Natural killer cell (primary cell): ENCODE measurements at regions not wholly inside any gene's neighbourhood (a gene's known extent, or its start where the extent isn't known, plus 50 kb on each side); places are given as distances from the start of the nearest gene placed in this dataset.

Experiments used
- ATAC-seq, 3 donors: fragments of 150-1000 bp in 2 of 3; fragments of 200-7000 bp in 1 of 3; cut with Tn5 transposase; 1 replicate in 1 of 3; 2 replicates in 2 of 3; pipeline ENCODE4 v1.10.0; 2021; ENCODE audit warnings: mild to moderate bottlenecking in 2 of 3, moderate library complexity in 2 of 3
- DNase-seq, 2 donors: peaks; one replicate each; pipeline versions ENCODE4 v3.0.0 to v3.0.0-alpha.2; 2013 to 2021; ENCODE audit warnings: mixed read lengths in 1 of 2
- H3K27ac ChIP-seq: one replicate; pipeline ENCODE4 v1.5.1; 2013; ENCODE audit warnings: mild to moderate bottlenecking, low read length
- H3K27me3 ChIP-seq: one replicate; pipeline ENCODE4 v1.6.1; 2013; ENCODE audit warnings: low read length; ENCODE audit not compliant: control insufficient read depth, insufficient read depth
- H3K36me3 ChIP-seq: one replicate; pipeline ENCODE4 v1.6.1; 2013; ENCODE audit warnings: low read length; ENCODE audit not compliant: control insufficient read depth, insufficient read depth
- H3K4me1 ChIP-seq: one replicate; pipeline ENCODE4 v1.6.1; 2013; ENCODE audit warnings: low read length; ENCODE audit not compliant: control insufficient read depth, insufficient read depth
- H3K4me3 ChIP-seq: one replicate; pipeline ENCODE4 v1.5.1; 2013; ENCODE audit warnings: low read length
- H3K9me3 ChIP-seq: one replicate; pipeline ENCODE4 v1.6.1; 2013; ENCODE audit warnings: low read length; ENCODE audit not compliant: control insufficient read depth, insufficient read depth
- H3K27ac Mint-ChIP-seq, 2 donors: one replicate each; pipeline ENCODE4 v1.8.0; 2022; ENCODE audit warnings: mild to moderate bottlenecking in 2 of 2, mixed read lengths in 2 of 2, moderate library complexity in 1 of 2
- H3K27me3 Mint-ChIP-seq, 2 donors: one replicate each; pipeline ENCODE4 v1.8.0; 2022; ENCODE audit warnings: low read depth in 2 of 2, mixed read lengths in 2 of 2
- H3K36me3 Mint-ChIP-seq: one replicate; pipeline ENCODE4 v1.8.0; 2022; ENCODE audit warnings: mixed read lengths
- H3K4me1 Mint-ChIP-seq, 2 donors: one replicate each; pipeline ENCODE4 v1.8.0; 2022; ENCODE audit warnings: mixed read lengths in 2 of 2
- H3K4me3 Mint-ChIP-seq: one replicate; pipeline ENCODE4 v1.8.0; 2022; ENCODE audit warnings: mild to moderate bottlenecking, moderate library complexity, mixed read lengths
- H3K9me3 Mint-ChIP-seq, 2 donors: one replicate each; pipeline ENCODE4 v1.8.0; 2022; ENCODE audit warnings: mixed read lengths in 2 of 2
- WGBS: methylation state at CpG from one replicate; pipeline ENCODE4 v1.1.7; 2013; ENCODE audit warnings: missing lambda C conversion rate; ENCODE audit not compliant: insufficient coverage; 5-methylcytosine and 5-hydroxymethylcytosine counted together
- intact Hi-C: fragments of 100-400 bp; cut with micrococcal nuclease; formaldehyde crosslinking; loops from one replicate; pipeline ENCODE4 v1.14.2; 2022
- TF ChIP-seq, protein P1 (sequence below): fragments of 200-600 bp; IDR thresholded peaks from one replicate; pipeline ENCODE4 v1.8.0; 2022; ENCODE audit warnings: antibody characterized with exemption

DNA sequence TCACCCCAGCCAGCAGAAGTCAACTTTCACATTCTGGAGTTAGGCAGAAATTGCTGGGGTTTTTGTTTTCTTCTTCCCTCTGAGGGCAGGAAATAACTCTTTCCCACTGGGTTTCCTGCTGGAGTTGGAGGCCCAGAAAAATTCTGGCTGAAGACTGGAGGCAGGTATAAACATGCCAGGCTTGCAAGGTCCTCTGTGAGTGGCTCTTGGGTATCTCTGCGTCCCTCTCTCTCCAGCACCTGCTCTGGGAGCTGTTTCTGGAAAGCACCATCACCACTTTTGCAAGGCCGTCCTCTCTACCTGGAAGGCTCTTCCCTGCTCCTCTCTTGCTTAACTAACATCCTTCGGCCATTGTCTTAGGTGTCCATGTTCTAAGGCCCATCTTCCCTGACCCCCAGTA lies 91.0 kb downstream of the MCFD2 start:
- Histone ChIP-seq H3K4me3 (no peak overlapping the region), H3K9me3 (no peaks in the 10 kb centered on the region), H3K36me3 (no peaks in the 10 kb centered on the region), H3K4me1 (no peaks in the 10 kb centered on the region), H3K27me3 (no peaks in the 10 kb centered on the region), H3K27ac (no peak overlapping the region)
- no peaks in the 10 kb centered on the region for H3K9me3 Mint-ChIP-seq
- DNase-seq (no peak), ATAC-seq (no peak)
- WGBS: 93% methylated on average over 3 of the region's 3 CpGs
- TF ChIP-seq, protein P1, sequence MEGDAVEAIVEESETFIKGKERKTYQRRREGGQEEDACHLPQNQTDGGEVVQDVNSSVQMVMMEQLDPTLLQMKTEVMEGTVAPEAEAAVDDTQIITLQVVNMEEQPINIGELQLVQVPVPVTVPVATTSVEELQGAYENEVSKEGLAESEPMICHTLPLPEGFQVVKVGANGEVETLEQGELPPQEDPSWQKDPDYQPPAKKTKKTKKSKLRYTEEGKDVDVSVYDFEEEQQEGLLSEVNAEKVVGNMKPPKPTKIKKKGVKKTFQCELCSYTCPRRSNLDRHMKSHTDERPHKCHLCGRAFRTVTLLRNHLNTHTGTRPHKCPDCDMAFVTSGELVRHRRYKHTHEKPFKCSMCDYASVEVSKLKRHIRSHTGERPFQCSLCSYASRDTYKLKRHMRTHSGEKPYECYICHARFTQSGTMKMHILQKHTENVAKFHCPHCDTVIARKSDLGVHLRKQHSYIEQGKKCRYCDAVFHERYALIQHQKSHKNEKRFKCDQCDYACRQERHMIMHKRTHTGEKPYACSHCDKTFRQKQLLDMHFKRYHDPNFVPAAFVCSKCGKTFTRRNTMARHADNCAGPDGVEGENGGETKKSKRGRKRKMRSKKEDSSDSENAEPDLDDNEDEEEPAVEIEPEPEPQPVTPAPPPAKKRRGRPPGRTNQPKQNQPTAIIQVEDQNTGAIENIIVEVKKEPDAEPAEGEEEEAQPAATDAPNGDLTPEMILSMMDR: no peak
- intact Hi-C loops: no loop called here
- H3K27me3 Mint-ChIP-seq: peaks cover 6 to 7% of the 10 kb centered on the region in 2 donors
- no peaks in the 10 kb centered on the region for H3K36me3 Mint-ChIP-seq
- no peaks in the 10 kb centered on the region for H3K4me1 Mint-ChIP-seq
- no peak overlapping the region for H3K27ac Mint-ChIP-seq
- no peak overlapping the region for H3K4me3 Mint-ChIP-seq

GRCh38 chr2:46821600-46821999 lies 94.0 kb downstream of the MCFD2 start:
- 79% methylated on average over 2 of the region's 2 CpGs for WGBS
- intact Hi-C loops: no loop called here
- Histone ChIP-seq H3K27ac (no peak overlapping the region), H3K27me3 (no peaks in the 10 kb centered on the region), H3K4me1 (no peaks in the 10 kb centered on the region), H3K9me3 (no peaks in the 10 kb centered on the region), H3K4me3 (no peak overlapping the region), H3K36me3 (no peaks in the 10 kb centered on the region)
- ATAC-seq (no peak), DNase-seq (no peak)
- no peaks in the 10 kb centered on the region for H3K36me3 Mint-ChIP-seq
- H3K27ac Mint-ChIP-seq: no peak overlapping the region
- no peaks in the 10 kb centered on the region for H3K4me1 Mint-ChIP-seq
- H3K9me3 Mint-ChIP-seq: no peaks in the 10 kb centered on the region
- no peak overlapping the region for H3K4me3 Mint-ChIP-seq
- peaks cover 2 to 7% of the 10 kb centered on the region in 2 donors for H3K27me3 Mint-ChIP-seq
- TF ChIP-seq, protein P1: no peak

GRCh38 chr2:46818819-46819218 lies 96.8 kb downstream of the MCFD2 start:
- H3K27me3 Mint-ChIP-seq: peaks cover 7 to 9% of the 10 kb centered on the region in 2 donors
- Histone ChIP-seq H3K27ac (no peak overlapping the region), H3K4me1 (no peaks in the 10 kb centered on the region), H3K4me3 (no peak overlapping the region), H3K9me3 (no peaks in the 10 kb centered on the region), H3K36me3 (no peaks in the 10 kb centered on the region), H3K27me3 (no peaks in the 10 kb centered on the region)
- no peaks in the 10 kb centered on the region for H3K36me3 Mint-ChIP-seq
- WGBS: 94% methylated on average over 2 of the region's 2 CpGs
- intact Hi-C loops: no loop called here
- no peaks in the 10 kb centered on the region for H3K4me1 Mint-ChIP-seq
- ATAC-seq (no peak), DNase-seq (no peak)
- no peak overlapping the region for H3K4me3 Mint-ChIP-seq
- no peaks in the 10 kb centered on the region for H3K9me3 Mint-ChIP-seq
- no peak overlapping the region for H3K27ac Mint-ChIP-seq
- TF ChIP-seq, protein P1: no peak

GRCh38 chr2:46818141-46818621 lies 97.4 kb downstream of the MCFD2 start:
- Histone ChIP-seq H3K36me3 (no peaks in the 10 kb centered on the region), H3K4me3 (no peak overlapping the region), H3K9me3 (no peaks in the 10 kb centered on the region), H3K27ac (no peak overlapping the region), H3K27me3 (no peaks in the 10 kb centered on the region), H3K4me1 (no peaks in the 10 kb centered on the region)
- no peak for DNase-seq
- WGBS: 83% methylated on average over 6 of the region's 6 CpGs
- intact Hi-C loops: no loop called here
- Mint-ChIP-seq H3K4me3 (no peak overlapping the region), H3K9me3 (no peaks in the 10 kb centered on the region), H3K36me3 (no peaks in the 10 kb centered on the region), H3K27ac (no peak overlapping the region), H3K27me3 (peaks cover 7 to 9% of the 10 kb centered on the region in 2 donors), H3K4me1 (no peaks in the 10 kb centered on the region)
- TF ChIP-seq, protein P1: no peak
- no peak for ATAC-seq
